Endodermal cell (in vitro differentiated cells): ENCODE measurements at regions not wholly inside any gene's neighbourhood (a gene's known extent, or its start where the extent isn't known, plus 50 kb on each side); places are given as distances from the start of the nearest gene placed in this dataset.

Experiments used
- DNase-seq: peaks from one replicate; pipeline ENCODE4 v3.0.0-alpha.2; 2017
- H3K27ac ChIP-seq: 2 replicates; pipeline ENCODE4 v1.5.1; 2013; ENCODE audit warnings: mild to moderate bottlenecking, low read depth, low read length, moderate library complexity
- H3K27me3 ChIP-seq: 2 replicates; pipeline ENCODE4 v1.6.1; 2013; ENCODE audit warnings: mild to moderate bottlenecking, low read length, moderate library complexity; ENCODE audit not compliant: insufficient read depth, control insufficient read depth, poor library complexity, severe bottlenecking
- H3K36me3 ChIP-seq: 2 replicates; pipeline ENCODE4 v1.7.0; 2013; ENCODE audit warnings: mild to moderate bottlenecking, low read length, moderate library complexity; ENCODE audit not compliant: control insufficient read depth, insufficient read depth
- H3K4me1 ChIP-seq: one replicate; pipeline ENCODE4 v1.7.0; 2013; ENCODE audit warnings: low read length; ENCODE audit not compliant: control insufficient read depth, insufficient read depth
- H3K4me3 ChIP-seq: 2 replicates; pipeline ENCODE4 v1.5.1; 2013; ENCODE audit warnings: mild to moderate bottlenecking, low read length, moderate library complexity
- H3K9ac ChIP-seq: 2 replicates; pipeline ENCODE4 v1.6.1; 2013; ENCODE audit warnings: mild to moderate bottlenecking, low read length, moderate library complexity; ENCODE audit not compliant: poor library complexity, severe bottlenecking; ENCODE audit errors: extremely low read depth
- H3K9me3 ChIP-seq: 2 replicates; pipeline ENCODE4 v1.6.1; 2013; ENCODE audit warnings: mild to moderate bottlenecking, low read length, moderate library complexity; ENCODE audit not compliant: control insufficient read depth
- H3K27ac Mint-ChIP-seq: 2 replicates; pipeline ENCODE4 v1.8.0; 2020; ENCODE audit warnings: mixed read lengths
- H3K27me3 Mint-ChIP-seq: 2 replicates; pipeline ENCODE4 v1.8.0; 2021; ENCODE audit warnings: mild to moderate bottlenecking, mixed read lengths; ENCODE audit not compliant: insufficient read depth
- H3K36me3 Mint-ChIP-seq: 2 replicates; pipeline ENCODE4 v1.8.0; 2020; ENCODE audit warnings: low read depth, mixed read lengths
- H3K4me1 Mint-ChIP-seq: 2 replicates; pipeline ENCODE4 v1.8.0; 2020; ENCODE audit warnings: mixed read lengths
- H3K4me3 Mint-ChIP-seq: 2 replicates; pipeline ENCODE4 v1.8.0; 2020; ENCODE audit warnings: mild to moderate bottlenecking, moderate library complexity, mixed read lengths
- H3K9me3 Mint-ChIP-seq: 2 replicates; pipeline ENCODE4 v1.8.0; 2020; ENCODE audit warnings: mild to moderate bottlenecking, mixed read lengths
- WGBS, 2 experiments: methylation state at CpG; one replicate each; pipeline versions ENCODE4 v1.1.5 to v1.1.7; 2013; ENCODE audit warnings: missing lambda C conversion rate in 2 of 2, mixed read lengths in 1 of 2; ENCODE audit not compliant: insufficient coverage in 1 of 2, insufficient read length in 1 of 2; 5-methylcytosine and 5-hydroxymethylcytosine counted together
- TF ChIP-seq, protein P1 (sequence below): fragments of 200-600 bp; sonication (generic); conservative IDR thresholded peaks from 2 replicates; pipeline ENCODE4 v1.5.0; 2021; ENCODE audit warnings: antibody characterized with exemption, mild to moderate bottlenecking

DNA sequence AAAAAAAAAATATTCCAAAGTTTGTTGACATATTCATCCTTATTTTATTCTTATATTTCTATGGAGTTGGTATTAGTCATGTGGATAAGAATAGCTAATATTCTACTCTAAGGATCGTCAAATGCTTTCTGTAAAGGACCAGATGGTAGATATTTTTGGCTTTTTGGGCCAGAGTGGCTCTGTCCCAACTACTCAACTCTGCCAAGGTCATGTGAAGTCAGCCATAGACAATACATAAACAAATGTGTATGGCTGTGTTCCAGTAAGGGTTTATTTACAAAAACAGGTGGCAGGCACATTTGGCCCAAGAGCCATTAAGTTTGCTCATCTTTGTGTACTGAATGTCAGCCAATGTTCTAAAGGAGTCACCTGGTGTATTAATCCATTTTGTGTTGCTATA, 131.8 kb downstream of the TBX5 start:
- H3K9me3 Mint-ChIP-seq, result no peaks in the 10 kb centered on the region
- Histone ChIP-seq H3K4me1 (peaks cover 8% of the 10 kb centered on the region), H3K27me3 (no peaks in the 10 kb centered on the region), H3K4me3 (no peak overlapping the region), H3K27ac (no peak overlapping the region), H3K9ac (no peak overlapping the region), H3K36me3 (no peaks in the 10 kb centered on the region), H3K9me3 (no peaks in the 10 kb centered on the region)
- H3K36me3 Mint-ChIP-seq, result no peaks in the 10 kb centered on the region
- peaks cover 14% of the 10 kb centered on the region for H3K4me1 Mint-ChIP-seq
- no peaks in the 10 kb centered on the region for H3K27me3 Mint-ChIP-seq
- H3K27ac Mint-ChIP-seq, result no peak overlapping the region
- H3K4me3 Mint-ChIP-seq, result no peak overlapping the region
- DNase-seq, result peak; percentile 6
- TF ChIP-seq, protein P1, sequence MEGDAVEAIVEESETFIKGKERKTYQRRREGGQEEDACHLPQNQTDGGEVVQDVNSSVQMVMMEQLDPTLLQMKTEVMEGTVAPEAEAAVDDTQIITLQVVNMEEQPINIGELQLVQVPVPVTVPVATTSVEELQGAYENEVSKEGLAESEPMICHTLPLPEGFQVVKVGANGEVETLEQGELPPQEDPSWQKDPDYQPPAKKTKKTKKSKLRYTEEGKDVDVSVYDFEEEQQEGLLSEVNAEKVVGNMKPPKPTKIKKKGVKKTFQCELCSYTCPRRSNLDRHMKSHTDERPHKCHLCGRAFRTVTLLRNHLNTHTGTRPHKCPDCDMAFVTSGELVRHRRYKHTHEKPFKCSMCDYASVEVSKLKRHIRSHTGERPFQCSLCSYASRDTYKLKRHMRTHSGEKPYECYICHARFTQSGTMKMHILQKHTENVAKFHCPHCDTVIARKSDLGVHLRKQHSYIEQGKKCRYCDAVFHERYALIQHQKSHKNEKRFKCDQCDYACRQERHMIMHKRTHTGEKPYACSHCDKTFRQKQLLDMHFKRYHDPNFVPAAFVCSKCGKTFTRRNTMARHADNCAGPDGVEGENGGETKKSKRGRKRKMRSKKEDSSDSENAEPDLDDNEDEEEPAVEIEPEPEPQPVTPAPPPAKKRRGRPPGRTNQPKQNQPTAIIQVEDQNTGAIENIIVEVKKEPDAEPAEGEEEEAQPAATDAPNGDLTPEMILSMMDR, result no peak
- WGBS, 2 experiments, result 85% methylated on average over 1 of the region's 1 CpG; no CpG with 5 or more reads in 1 of the 2 experiments

DNA sequence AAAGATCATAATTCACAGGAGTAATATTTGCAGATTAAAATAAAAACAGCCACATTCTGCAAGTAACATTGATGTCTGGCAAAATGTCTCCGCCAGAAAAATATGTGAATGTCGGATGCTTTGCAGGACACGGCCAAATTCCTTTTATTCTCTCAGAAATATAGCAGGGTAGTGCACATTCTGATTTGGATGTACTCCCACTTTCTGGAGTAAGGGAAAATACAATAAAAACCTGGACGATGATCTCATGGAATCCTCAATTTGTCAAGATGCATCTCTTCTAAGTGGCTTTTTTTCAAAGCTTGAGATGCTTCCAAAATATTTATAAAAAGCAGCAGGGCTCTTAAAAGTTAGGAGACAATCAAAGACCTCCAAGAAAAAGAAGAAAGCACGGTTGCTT, 133.3 kb downstream of the TBX5 start:
- H3K4me1 Mint-ChIP-seq, result peaks cover 14% of the 10 kb centered on the region
- no peak overlapping the region for H3K27ac ChIP-seq
- TF ChIP-seq, protein P1, result no peak
- no peak overlapping the region for H3K27ac Mint-ChIP-seq
- H3K4me3 Mint-ChIP-seq, result no peak overlapping the region
- H3K4me1 ChIP-seq, result peaks cover 8% of the 10 kb centered on the region
- H3K36me3 ChIP-seq, result no peaks in the 10 kb centered on the region
- no peaks in the 10 kb centered on the region for H3K36me3 Mint-ChIP-seq
- H3K9ac ChIP-seq, result no peak overlapping the region
- no peaks in the 10 kb centered on the region for H3K9me3 Mint-ChIP-seq
- no peaks in the 10 kb centered on the region for H3K27me3 Mint-ChIP-seq
- peaks cover 3% of the 10 kb centered on the region for H3K27me3 ChIP-seq
- WGBS, 2 experiments, result 76 to 78% methylated on average over 5 of the region's 5 CpGs
- H3K4me3 ChIP-seq, result no peak overlapping the region
- H3K9me3 ChIP-seq, result no peaks in the 10 kb centered on the region
- DNase-seq, result peak; percentile 16

DNA sequence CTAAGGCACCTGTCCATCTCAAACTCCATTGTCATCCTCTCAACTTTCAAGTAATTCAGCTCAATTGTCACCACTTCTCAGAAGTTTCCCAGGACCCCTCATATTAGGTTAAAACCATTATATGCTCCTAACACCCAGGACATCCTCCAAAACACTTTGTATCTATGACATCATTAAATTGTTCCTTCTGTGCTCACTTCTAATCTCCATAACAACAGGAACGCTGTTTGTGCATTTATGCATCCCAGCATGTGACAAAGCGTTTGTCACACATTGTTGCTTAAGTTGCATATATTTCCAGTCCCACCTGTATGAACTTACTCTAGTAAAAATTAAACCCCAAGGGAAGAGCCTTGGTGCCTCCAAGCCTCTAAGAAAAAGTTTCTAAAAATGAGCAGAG, 133.9 kb downstream of the TBX5 start:
- Histone ChIP-seq H3K9ac (no peak overlapping the region), H3K4me3 (no peak overlapping the region), H3K27me3 (peaks cover 8% of the 10 kb centered on the region), H3K4me1 (peaks cover 8% of the 10 kb centered on the region), H3K9me3 (no peaks in the 10 kb centered on the region), H3K36me3 (no peaks in the 10 kb centered on the region), H3K27ac (no peak overlapping the region)
- no peak overlapping the region for H3K27ac Mint-ChIP-seq
- WGBS, 2 experiments, result 30 to 36% methylated on average over 2 of the region's 2 CpGs
- H3K9me3 Mint-ChIP-seq, result no peaks in the 10 kb centered on the region
- no peak overlapping the region for H3K4me3 Mint-ChIP-seq
- peaks cover under 1% of the 10 kb centered on the region for H3K27me3 Mint-ChIP-seq
- TF ChIP-seq, protein P1, result no peak
- H3K4me1 Mint-ChIP-seq, result peaks cover 14% of the 10 kb centered on the region
- no peaks in the 10 kb centered on the region for H3K36me3 Mint-ChIP-seq
- DNase-seq, result peak; percentile 45
